C4-2B (cell line): ENCODE measurements at regions not wholly inside any gene's neighbourhood (a gene's known extent, or its start where the extent isn't known, plus 50 kb on each side); places are given as distances from the start of the nearest gene placed in this dataset.

ENCODE experiments used
- H3K27ac ChIP-seq: fragments of 450-650 bp; 2 replicates; pipeline ENCODE4 v1.5.1; 2017
- ZFX ChIP-seq: fragments of 450-650 bp; IDR thresholded peaks from 2 replicates; pipeline ENCODE4 v1.6.1; 2017
- TF ChIP-seq, protein P1 (sequence below): fragments of 450-650 bp; conservative IDR thresholded peaks from 2 replicates; pipeline ENCODE4 v1.5.1; 2017; ENCODE audit warnings: mild to moderate bottlenecking

DNA sequence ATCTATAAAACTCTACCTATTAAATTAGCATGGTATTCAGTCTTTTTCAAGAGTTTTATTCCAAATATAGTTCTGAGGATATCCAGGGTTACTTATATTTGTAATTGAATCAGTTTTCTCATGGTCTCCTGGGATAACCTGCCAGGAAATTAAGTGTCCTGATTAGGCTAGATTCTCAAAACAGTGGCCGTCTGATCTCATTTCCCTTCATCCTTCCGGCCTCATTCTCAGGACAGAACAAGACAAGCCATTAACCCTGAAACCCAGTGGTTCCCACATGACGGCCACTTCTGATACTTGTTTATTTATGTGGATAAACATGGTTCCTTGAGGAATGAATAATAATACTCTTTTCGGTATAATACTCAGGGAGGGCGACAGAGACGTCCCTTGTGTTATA, 417.6 kb upstream of the POT1 start:
- TF ChIP-seq, protein P1, sequence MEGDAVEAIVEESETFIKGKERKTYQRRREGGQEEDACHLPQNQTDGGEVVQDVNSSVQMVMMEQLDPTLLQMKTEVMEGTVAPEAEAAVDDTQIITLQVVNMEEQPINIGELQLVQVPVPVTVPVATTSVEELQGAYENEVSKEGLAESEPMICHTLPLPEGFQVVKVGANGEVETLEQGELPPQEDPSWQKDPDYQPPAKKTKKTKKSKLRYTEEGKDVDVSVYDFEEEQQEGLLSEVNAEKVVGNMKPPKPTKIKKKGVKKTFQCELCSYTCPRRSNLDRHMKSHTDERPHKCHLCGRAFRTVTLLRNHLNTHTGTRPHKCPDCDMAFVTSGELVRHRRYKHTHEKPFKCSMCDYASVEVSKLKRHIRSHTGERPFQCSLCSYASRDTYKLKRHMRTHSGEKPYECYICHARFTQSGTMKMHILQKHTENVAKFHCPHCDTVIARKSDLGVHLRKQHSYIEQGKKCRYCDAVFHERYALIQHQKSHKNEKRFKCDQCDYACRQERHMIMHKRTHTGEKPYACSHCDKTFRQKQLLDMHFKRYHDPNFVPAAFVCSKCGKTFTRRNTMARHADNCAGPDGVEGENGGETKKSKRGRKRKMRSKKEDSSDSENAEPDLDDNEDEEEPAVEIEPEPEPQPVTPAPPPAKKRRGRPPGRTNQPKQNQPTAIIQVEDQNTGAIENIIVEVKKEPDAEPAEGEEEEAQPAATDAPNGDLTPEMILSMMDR = no peak
- H3K27ac ChIP-seq = no peak overlapping the region

DNA sequence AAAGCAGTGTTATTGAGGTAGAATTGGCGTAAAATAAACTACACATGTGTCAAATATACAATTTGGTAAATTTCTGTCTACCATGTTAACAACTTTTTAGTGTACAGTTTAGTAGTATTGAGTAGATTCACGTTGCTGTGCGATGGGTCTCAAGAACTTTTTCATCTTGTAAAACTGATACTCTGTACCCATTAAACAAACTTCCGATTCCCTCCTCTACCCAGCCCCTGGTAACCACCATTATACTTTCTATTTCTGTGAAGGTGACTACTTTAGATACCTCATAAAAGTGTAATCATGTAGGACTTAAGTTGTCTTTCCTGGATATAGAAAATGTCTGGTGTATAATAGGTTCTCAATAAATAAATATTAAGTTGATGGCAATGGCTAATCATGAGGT, 408.5 kb upstream of the POT1 start:
- no peak overlapping the region for H3K27ac ChIP-seq
- TF ChIP-seq, protein P1 = no peak
- TF ChIP-seq ZFX = no peak

DNA sequence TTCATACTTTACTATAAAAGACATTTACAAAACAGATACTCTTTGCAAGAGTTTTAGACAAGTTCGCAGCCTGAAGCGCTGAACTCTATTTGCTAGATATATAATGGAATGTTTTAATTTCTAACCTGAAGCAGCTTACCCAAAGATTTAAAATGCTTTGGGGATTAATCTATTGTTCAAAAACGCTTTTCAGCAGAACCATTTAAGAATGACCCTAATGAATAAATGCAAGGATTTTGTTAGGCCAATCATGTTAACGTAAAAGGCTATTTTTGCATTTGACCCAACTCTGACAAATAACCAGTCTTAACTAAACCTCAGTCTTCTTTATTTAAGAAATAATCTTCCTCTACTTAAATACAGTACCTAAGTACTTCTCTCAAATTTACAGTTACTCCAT, 406.7 kb upstream of the POT1 start:
- H3K27ac ChIP-seq = no peak overlapping the region
- TF ChIP-seq, protein P1 = no peak
- TF ChIP-seq ZFX = no peak

DNA sequence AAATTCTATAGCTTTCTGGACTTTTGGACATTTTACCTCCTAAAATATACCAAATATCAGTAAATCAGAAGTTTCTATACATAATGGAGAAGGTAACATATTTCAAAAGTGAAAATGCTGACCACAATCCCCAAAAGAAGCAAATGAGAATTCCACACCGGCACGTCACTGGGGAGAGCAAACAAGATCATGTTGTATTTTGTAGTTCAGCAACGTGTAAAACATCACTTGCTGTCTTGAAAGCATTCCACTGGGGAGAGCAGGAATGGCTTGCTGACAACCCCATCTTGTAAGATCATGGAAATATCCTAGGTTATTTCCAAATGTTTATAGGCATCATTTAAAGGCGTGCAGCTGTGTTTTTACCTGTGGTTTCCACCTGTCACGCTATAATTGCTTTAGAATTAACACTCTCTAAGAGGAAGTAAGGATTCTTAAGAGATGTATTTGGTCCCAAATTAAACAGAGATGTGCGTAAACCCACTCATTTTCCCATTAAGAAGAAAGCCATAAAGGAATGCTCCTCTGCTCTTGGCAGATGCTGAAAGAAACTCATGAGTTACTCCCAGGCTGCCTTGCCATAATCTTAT, 397.1 kb upstream of the POT1 start:
- TF ChIP-seq, protein P1 = no peak
- TF ChIP-seq ZFX = no peak

DNA sequence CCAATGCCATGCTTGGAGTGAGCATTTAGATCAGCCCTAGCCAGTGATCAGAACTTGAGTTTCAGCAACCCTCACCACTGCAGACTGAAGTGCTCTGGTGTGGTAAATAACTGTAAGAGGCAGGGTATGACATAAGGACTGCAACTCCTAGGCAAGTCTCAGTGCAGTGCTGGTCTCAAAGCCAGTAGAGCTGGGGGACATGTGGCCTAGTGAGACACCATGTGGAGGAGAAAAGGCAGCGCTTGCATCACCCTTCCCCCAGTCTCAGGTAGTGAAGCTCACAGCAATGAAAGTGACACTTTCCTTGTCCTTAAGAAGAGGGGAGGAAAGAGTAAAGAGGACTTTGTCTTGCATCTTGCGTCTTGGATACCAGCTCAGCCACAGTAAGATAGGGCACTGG, 386.8 kb upstream of the POT1 start:
- no peak overlapping the region for H3K27ac ChIP-seq
- TF ChIP-seq, protein P1 = peak; percentile 40
- no peak for TF ChIP-seq ZFX

More for the DNA sequence above, 397.1 kb upstream of the POT1 start:
- H3K27ac ChIP-seq = no peak overlapping the region

DNA sequence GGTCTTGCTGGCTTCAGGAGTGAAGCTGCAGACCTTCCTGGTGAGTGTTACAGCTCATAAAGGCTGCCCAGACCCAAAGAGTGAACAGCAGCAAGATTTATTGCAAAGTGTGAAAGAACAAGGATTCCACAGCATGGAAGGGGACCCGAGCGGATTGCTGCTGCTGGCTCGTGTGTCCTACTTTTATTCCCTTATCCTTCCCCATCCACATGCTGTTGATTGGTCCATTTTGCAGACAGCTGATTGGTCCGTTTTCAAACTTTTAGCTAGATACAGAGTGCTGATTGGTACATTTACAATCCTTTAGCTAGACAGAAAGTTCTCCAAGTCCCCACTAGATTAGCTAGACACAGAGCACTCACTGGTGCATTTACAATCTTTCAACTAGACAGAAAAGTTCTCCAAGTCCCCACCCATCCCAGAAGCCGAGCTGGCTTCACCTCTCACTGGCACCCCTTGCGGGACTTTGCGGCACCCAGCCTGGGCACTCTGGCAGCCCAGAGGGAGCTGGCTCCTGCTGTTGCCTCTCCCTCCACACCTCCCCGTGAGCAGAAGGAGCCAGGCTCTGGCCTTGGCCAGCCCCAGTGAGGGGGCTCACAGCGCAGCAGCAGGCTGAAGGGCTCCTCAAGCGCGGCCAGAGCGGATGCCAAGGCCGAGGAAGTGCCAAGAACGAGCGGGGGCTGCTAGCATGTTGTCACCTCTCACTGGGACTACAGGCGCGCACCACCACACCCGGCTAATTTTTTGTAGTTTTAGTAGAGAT, 369.6 kb upstream of the POT1 start:
- TF ChIP-seq, protein P1 = no peak
- TF ChIP-seq ZFX = no peak
- no peak overlapping the region for H3K27ac ChIP-seq

DNA sequence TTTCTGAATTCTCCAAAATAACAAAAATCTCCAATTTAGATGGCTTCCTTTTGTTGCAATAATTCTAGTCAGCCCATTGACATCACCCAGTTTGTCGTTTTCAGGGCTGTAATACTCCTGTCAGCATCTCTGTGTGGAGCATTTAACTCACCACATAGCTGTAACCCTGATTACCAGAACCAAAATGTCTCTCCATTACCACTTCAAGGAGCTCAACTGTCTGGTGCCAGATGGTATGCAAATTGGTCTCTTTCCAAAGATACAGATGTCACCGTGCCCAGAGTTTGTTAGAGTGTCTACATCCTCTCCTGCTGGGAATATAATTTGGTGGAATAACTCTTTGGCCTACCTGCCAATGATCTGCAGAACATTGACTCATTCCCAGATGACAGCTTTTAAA, 350.3 kb upstream of the POT1 start:
- TF ChIP-seq, protein P1 = no peak
- no peak for TF ChIP-seq ZFX
- H3K27ac ChIP-seq = no peak overlapping the region
